Liver (tissue), 3 donors: ENCODE measurements at regions not wholly inside any gene's neighbourhood (a gene's known extent, or its start where the extent isn't known, plus 50 kb on each side); places are given as distances from the start of the nearest gene placed in this dataset.

Experiments
- ATF3 ChIP-seq: IDR thresholded peaks from 2 replicates; pipeline ENCODE4 v1.6.1; 2016; ENCODE audit warnings: antibody characterized with exemption
- CTCF ChIP-seq: fragments of 150-350 bp; IDR thresholded peaks from 2 replicates; pipeline ENCODE4 v1.5.1; 2017; ENCODE audit warnings: improper control_type of control experiment, low read depth, low read length; ENCODE audit not compliant: missing input control
- GABPA ChIP-seq, 2 donors: IDR thresholded peaks in 1 of 2; conservative IDR thresholded peaks in 1 of 2; 2 replicates each; pipeline ENCODE4 v1.6.1; 2016; ENCODE audit warnings: antibody characterized with exemption in 2 of 2, mild to moderate bottlenecking in 1 of 2, moderate library complexity in 1 of 2
- JUND ChIP-seq, 2 donors: IDR thresholded peaks; 2 replicates each; pipeline ENCODE4 v1.6.1; 2016; ENCODE audit warnings: antibody characterized with exemption in 2 of 2
- RAD21 ChIP-seq, 2 donors: IDR thresholded peaks; 2 replicates each; pipeline ENCODE4 v1.6.1; 2016; ENCODE audit warnings: antibody characterized with exemption in 2 of 2, mild to moderate bottlenecking in 2 of 2
- REST ChIP-seq: IDR thresholded peaks from 2 replicates; pipeline ENCODE4 v1.6.1; 2016; ENCODE audit warnings: antibody characterized with exemption, mild to moderate bottlenecking
- SP1 ChIP-seq: IDR thresholded peaks from 2 replicates; pipeline ENCODE4 v1.6.1; 2018; ENCODE audit warnings: antibody characterized with exemption, mild to moderate bottlenecking
- TAF1 ChIP-seq: conservative IDR thresholded peaks from 2 replicates; pipeline ENCODE4 v1.6.1; 2016; ENCODE audit warnings: antibody characterized with exemption, mild to moderate bottlenecking
- TF ChIP-seq, protein P1 (sequence below): IDR thresholded peaks from 2 replicates; pipeline ENCODE4 v1.6.1; 2016; ENCODE audit warnings: antibody characterized with exemption
- donor health status: healthy.
- donor health status: healthy.

- TF ChIP-seq CTCF (no peak), GABPA (IDR thresholded peaks at IDR 0.05 in 1 of 2, conservative IDR thresholded peaks at IDR 0.05 in 1 of 2) (no peak), TAF1 (no peak), REST (no peak), JUND (IDR thresholded peaks at IDR 0.05) (no peak), RAD21 (IDR thresholded peaks at IDR 0.05) (no peak), ATF3 (no peak), SP1 (no peak)
- TF ChIP-seq, protein P1, sequence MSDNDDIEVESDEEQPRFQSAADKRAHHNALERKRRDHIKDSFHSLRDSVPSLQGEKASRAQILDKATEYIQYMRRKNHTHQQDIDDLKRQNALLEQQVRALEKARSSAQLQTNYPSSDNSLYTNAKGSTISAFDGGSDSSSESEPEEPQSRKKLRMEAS: no peak
Measured at GRCh38 chr4:138945401-138945800, 70.2 kb upstream of the NOCT start.
